GM18867 (cell line): ENCODE measurements at regions not wholly inside any gene's neighbourhood (a gene's known extent, or its start where the extent isn't known, plus 50 kb on each side); places are given as distances from the start of the nearest gene placed in this dataset.

Experiments used
- ATAC-seq: cut with Tn5 transposase; IDR thresholded peaks from one replicate; pipeline ENCODE4 v1.9.1; 2021; ENCODE audit warnings: mild to moderate bottlenecking, moderate library complexity; ENCODE audit not compliant: unreplicated experiment

DNA sequence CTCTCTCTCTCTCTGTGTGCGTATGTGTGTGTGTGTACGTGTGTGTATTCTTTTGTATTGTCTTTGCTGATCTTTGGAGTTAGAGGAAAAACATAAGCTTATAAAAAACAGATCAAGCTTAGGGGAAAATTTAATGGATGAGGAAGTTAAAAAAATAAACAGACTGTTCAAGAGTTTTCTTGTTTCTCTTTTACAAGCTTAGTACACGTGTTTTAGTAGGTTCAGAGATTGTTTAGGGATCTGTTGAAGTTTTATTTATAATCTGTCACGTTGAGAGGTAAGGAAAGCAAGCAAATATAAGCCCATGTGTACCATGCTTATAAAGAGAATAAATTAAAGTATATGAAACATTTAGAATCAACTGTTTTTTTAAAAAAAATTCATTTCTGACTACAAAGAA is 1470.3 kb upstream of the NUDT12 start:
- ATAC-seq = no peak

GRCh38 chr5:105030153-105030552 is 1467.6 kb upstream of the NUDT12 start:
- no peak for ATAC-seq

- ATAC-seq = no peak
Observed at GRCh38 chr5:105015098-105015497, 1452.5 kb upstream of the NUDT12 start.

DNA sequence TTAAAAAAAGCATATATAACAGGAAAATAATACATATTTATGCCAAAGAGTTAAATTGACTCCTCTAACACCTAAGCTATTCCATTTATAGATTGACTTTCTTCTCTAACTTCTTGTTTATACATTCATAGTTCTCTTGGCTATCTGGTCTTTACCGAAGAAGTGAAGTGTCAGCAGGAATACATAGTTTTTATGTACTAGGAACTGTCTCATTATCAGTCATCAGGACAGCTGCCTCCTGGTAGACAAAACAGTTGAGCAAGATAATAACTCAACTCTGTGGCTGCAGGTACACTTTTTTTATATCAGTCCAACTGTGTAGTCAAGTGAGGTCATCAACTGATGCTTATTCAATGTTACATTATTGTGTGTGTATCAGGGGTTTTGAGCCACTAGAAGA is 1436.0 kb upstream of the NUDT12 start:
- no peak for ATAC-seq

GRCh38 chr5:104998169-104998568 is 1435.6 kb upstream of the NUDT12 start:
- no peak for ATAC-seq

DNA sequence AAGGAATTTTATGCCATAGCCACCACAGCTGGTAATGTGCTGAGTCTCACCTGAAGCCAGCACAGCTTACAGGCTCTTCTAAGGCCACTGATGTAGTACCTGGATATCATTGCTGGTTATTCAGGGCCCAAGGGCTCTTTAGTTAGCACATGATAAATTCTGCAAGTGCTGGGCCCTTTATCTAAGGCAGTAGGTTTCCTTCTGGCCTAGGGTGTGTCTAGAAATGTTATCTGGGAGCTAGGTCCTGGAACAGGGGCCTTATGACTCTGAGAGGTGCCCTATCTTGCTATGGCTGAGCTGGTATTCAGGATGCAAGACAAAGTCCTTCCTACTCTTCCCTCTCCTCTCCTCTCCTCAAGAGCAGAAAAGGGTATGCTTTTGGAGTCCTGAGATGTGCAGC is 1424.5 kb upstream of the NUDT12 start:
- ATAC-seq = no peak

- ATAC-seq = no peak
Observed at GRCh38 chr5:104977529-104977928, 1414.9 kb upstream of the NUDT12 start.

DNA sequence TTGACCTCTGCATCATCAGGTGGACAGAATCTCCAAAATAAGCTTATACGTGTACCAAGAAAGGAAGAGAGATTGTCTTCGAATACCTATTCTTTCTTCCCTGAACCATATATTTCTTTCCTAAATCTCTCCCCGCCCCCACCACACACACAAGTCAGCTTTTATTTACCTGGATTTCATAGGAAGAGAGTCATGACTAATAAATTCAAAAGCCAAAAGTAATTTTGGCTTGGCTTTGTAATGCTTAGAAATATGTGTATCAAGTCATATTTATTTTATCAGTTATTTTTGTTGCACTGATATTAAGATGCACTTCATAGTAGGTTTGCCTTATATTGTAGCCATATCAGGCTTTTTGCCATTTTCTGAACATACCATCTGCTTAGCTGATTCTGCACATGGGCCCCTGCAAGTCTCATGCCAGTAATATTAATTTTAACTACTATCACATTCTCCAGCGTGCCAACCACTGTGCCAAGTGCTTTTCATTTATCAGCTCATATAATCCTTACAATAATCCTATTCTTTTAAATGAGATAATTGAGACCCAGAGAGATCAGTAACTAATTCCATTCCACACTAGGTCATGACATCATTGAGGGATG is 1405.3 kb upstream of the NUDT12 start:
- ATAC-seq = no peak

GRCh38 chr5:104965006-104965405 is 1402.4 kb upstream of the NUDT12 start:
- no peak for ATAC-seq

DNA sequence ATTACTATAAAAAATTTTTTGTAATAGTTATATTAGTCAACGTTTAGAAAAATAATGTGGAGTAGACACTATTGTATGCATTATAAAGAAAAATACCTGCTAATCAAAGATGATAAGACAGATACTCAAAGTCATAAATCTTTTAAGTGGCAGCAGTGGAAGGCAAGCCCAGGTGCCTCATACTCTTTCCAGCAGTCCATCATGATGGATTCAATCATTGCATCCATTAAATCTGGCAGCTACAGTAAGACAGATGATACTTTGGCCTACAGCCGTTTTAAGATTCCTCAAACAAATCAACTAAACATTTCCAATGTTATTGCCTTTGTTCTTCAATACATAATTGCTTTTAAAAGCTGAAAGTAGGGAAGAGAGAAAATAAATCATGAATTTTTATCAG is 1392.9 kb upstream of the NUDT12 start:
- no peak for ATAC-seq

- ATAC-seq = no peak
Observed at GRCh38 chr5:104952876-104953275, 1390.3 kb upstream of the NUDT12 start.

DNA sequence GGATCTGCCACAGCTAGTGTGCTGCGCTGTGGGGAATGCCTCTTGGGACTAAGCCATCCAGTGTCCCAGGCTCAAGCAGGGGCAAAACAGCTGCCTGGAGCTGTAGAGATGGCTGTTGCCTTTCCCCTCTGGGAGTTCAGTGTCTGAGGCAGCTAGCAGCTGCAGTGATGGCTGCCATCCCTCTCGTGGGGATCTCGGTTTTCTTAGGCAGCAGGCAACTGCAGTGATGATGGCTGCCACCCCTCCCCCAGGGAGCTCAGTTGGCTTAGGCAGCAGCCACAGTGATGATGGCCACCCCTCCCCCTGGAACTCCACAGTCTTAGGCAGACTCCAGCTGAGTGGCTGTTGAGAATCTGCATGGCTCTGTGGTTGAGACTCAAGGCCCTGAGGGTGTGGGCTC is 1389.2 kb upstream of the NUDT12 start:
- ATAC-seq = no peak

DNA sequence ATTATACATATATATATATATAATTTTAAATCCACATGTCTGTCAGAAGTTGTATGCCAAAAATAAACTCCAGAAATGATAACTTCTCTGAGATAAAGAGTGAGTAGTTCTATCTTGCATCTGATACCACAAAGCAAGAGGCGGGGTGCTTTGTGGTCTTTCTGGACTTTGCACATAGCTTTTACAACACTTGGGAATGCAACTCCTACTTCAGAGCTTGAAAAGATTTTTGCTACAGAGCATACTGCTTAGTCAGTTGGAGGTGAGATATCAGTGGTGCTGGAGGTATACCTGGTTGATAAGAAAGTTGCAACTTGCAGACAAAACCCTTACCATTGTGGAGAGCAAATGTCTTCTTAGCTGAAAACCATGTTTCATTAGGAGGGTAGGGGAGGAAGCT is 1384.5 kb upstream of the NUDT12 start:
- no peak for ATAC-seq

DNA sequence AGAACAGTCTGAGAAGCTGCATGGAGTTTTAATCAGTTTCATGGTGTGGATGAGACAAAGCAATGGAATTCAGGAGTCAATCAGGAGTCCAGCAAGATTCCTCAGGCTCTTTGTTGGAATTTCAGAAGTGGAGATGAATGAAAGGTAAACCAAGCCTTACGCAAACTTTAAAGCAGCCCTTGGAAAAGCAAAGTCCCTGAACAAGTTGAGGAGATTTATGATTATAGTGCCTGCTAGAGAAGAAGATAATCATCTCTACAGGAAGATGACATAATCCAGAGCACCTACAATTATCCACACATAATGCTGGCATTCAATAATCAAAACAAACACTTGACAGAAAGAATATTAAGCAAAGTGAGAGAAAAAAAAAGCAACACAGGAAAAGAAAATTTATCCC is 1380.1 kb upstream of the NUDT12 start:
- ATAC-seq = no peak

GRCh38 chr5:104941030-104941645 is 1378.5 kb upstream of the NUDT12 start:
- ATAC-seq = no peak

GRCh38 chr5:104937598-104937997 is 1375.0 kb upstream of the NUDT12 start:
- no peak for ATAC-seq

GRCh38 chr5:104932431-104932830 is 1369.8 kb upstream of the NUDT12 start:
- no peak for ATAC-seq

DNA sequence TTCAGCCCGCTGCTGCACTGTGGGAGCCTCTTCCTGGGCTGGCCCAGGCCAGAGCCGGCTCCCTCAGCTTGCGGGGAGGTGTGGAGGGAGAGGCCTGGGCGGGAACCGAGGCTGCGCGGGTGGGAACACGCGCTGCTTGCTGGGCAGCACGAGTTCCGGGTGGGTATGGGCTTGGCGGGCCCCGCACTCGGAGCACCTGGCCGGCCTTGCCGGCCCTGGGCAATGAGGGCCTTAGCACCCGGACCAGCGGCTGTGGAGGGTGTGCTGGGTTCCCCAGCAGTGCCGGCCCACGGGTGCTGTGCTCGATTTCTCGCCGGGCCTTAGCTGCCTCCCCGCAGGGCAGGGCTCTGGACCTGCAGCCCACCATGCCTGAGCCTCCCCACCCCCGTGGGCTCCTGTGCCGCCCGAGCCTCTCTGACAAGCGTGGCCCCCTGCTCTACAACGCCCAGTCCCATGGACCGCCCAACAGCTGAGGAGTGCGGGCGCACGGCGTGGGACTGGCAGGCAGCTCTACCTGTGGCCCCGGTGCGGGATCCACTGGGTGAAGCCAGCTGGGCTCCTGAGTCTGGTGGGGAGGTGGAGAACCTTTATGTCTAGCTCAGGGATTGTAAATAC is 1366.4 kb upstream of the NUDT12 start:
- ATAC-seq = no peak

DNA sequence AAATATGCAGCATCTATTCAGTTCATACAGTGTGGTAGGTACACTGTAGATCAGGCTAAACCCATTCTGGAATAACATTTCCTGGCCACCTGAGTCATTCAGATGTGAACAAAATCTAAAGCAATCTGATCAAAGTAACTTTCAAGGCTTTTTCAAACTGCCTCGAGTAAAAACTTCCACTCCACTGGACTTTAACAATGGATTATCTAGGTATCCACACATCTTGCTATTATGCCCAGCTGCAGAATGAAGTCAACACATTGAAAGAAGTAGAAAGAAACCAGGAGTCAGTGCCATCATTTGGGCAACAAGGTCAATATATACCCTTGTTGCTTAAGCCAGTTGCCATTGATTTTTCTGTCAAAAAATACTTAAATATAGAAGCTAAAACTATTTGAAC is 1352.6 kb upstream of the NUDT12 start:
- no peak for ATAC-seq

DNA sequence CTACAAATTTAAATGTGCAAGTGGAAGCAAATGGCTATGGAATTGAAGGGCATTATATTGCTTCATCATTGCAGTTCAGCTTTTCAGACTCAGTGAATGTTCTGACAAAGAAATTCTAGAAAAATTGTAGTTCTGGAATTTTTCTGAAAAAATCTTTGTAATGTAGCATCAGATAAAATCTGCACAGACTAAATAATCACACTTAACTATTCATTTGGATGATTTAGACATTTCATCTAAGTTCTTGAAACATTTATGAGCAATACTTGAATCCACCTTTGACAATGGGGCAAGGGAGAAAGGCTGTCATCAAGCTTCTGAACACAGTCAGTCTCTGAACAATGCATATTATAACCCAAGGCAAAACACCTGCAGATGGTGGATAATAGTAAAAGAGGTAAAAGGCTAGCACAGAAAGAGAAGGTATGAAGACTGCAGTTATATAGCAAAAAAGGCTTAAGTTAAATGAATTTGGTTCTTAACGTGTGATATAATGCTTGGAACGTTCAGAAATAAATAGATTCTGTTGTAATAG is 1352.0 kb upstream of the NUDT12 start:
- ATAC-seq = no peak

DNA sequence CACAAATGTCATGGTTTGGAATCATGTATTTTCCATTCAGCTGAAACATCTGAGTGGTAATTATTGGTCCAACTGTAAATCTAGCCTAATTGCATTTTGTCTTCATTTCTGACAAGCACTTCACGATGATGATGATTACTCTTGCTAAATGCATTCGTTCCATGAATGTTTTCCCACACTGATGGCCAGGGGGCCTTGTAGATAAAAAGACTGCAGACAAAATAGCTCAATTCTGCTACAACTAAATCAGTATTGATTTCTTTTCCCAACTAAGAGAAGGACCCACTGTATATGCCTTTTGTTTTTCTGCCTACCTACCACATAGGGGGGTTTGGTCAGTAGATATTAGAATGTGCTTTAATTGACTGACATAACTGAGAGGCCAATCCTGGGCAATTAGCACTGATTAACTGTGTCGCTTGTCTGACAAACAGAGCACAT is 1351.3 kb upstream of the NUDT12 start:
- ATAC-seq = no peak

- ATAC-seq = no peak
Observed at GRCh38 chr5:104909803-104910202, 1347.2 kb upstream of the NUDT12 start.
